AG20443 (cell line): ENCODE measurements at regions not wholly inside any gene's neighbourhood (a gene's known extent, or its start where the extent isn't known, plus 50 kb on each side); places are given as distances from the start of the nearest gene placed in this dataset.
A peak's percentile ranks its signal among the peaks of the same experiment; 100 is the strongest.

Experiments used
- DNase-seq: peaks from one replicate; pipeline ENCODE4 v3.0.0; 2012; ENCODE audit warnings: low spot score, mixed read lengths

DNA sequence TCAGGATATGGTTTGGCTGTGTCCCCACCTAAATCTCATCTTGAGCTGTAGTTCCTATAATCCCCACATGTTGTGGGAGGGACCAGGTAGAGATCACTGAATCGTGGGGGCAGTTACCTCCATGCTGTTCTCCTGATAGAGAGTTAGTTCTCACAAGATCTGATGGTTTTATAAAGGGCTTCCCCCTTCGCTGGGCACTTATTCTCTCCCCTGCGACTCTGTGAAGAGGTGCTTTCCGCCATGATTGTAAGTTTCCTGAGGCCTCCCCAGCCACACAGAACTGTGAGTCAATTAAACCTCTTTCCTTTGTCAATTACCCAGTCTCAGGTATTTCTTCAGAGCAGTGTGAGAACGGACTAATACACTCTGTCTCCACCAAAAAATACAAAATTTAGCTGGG is 291.9 kb downstream of the BCOR start:
- DNase-seq = no peak

DNA sequence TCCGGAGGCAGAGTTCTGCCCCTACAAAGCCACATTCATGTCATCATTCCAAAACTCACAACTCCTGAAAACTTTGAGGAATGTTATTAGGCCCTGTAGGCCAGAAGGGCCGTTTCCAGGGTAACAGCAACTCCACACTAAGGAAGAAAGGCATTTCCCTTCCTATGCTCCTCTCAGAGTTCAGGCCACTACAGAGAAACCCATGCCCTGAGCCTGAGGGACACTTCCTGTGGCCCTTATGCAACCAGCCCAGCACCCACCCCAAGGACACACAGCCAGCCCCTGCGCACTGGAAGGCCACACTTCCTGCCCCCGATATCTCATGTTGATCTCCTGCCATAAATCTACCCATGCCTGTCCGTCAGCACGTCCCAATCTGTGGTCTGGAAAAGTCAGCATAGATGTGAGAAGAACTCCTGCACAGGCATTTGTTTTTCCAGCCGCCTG is 289.3 kb downstream of the BCOR start:
- DNase-seq = peak; percentile 74

GRCh38 chrX:39809331-39809730 is 288.4 kb downstream of the BCOR start:
- DNase-seq = peak; percentile 27

- DNase-seq = no peak
These were observed 286.9 kb downstream of the BCOR start for GRCh38 chrX:39810901-39811300.

GRCh38 chrX:39811376-39811775 is 286.4 kb downstream of the BCOR start:
- DNase-seq = no peak

- DNase-seq = peak; percentile 62
These were observed 284.0 kb downstream of the BCOR start for GRCh38 chrX:39813631-39814277.

- peak; percentile 27 for DNase-seq
These were observed 283.4 kb downstream of the BCOR start for GRCh38 chrX:39814391-39814790.

- DNase-seq = no peak
These were observed 282.1 kb downstream of the BCOR start for GRCh38 chrX:39815631-39816030.

DNA sequence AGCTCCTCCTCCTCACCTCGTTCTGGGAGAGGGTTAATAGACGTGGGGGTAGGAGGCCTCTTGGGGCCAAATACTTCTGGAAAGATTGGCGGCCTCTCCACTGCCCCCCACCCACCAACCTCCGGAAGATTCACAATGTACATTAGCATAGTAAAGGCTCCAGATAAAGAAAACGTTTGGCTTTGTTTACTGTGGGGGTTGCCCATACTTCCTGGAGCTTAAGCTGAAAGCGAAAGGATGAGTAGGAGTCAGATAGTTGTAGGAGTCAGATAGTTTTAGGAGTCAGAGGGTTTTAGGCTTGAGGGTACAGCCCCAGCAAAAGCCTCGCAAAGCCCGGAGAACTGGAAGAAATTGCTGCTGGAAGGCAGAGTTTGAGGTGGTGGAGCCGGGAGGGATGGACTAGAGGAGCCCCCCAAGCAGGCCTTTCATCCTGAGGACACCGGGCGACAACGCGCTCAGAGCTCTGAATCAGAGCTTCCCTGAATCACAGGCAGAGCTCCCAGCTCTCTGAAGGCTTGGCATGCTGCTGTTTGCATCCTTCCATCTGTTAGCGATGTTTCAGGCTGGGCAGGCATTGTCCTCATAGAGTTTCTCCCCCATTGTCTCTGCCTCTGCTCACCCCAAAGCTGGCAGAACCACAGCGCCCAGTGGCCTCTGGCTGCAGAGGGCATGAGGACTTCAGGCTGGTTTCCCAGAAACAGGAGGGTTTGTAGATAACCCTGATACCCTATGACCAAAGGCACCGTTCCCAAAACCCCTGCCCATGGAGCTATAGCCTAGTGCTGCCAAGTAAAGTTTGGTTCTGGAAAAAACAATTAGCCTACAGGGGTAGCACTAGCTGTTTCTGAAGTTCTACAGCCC is 280.7 kb downstream of the BCOR start:
- peak; percentile 51 for DNase-seq

DNA sequence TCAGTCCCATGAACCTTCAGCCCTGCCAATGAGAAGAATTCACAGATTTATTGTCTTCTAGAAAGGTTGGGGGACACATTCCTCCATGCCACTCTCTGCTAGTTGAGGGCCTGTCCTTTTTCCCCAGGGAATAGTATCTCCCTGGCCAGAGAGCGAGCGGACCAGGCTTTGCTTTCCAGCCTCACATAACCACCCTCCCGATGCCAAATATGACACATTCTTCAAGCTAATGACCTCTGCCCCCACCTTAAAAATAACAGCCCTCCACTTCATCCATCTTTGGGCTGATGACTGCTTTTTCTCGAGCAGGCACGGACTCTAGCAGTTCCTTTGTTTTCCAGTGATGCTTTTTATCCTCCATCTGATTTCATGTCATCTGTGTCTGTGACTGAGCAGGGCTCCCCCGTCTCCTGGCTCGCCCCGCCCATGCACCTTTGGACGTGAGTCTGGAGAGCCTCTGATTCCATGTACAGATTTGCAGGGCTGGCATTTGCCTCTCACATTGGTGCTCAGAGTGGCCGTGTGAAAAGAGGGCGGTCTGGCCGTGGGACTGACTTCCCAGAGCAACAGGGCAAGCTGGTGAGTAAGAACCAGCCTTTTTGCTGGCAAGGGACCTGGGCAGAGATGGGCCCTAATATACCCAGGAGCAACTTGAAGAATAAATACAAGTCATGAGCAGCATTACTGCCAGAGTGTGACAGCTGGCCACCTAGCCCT is 279.8 kb downstream of the BCOR start:
- DNase-seq = no peak

DNA sequence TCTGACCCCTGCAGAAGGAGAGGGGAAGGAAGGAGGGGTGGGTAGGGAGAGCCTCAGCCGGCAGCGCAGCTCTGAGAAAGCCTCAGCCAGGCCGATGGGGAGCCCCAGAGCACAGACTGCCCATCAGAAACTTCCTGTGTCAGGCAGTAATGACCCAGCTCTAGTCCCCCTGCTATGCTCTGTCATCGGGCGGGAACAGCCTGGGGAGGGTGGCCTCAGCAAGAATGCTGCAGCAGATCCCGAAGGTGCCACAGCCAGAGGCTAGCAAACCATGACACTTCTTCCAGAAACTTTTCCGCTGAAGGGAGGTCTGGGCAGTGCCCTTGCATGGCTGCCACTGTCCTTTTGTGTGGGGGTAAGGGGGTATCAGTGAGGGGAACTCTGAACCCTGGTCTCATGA is 279.0 kb downstream of the BCOR start:
- DNase-seq = no peak

GRCh38 chrX:39819921-39820849 is 277.6 kb downstream of the BCOR start:
- DNase-seq = no peak

- peak; percentile 58 for DNase-seq
These were observed 276.6 kb downstream of the BCOR start for GRCh38 chrX:39820938-39821708.

GRCh38 chrX:39821709-39822095 is 276.1 kb downstream of the BCOR start:
- no peak for DNase-seq

DNA sequence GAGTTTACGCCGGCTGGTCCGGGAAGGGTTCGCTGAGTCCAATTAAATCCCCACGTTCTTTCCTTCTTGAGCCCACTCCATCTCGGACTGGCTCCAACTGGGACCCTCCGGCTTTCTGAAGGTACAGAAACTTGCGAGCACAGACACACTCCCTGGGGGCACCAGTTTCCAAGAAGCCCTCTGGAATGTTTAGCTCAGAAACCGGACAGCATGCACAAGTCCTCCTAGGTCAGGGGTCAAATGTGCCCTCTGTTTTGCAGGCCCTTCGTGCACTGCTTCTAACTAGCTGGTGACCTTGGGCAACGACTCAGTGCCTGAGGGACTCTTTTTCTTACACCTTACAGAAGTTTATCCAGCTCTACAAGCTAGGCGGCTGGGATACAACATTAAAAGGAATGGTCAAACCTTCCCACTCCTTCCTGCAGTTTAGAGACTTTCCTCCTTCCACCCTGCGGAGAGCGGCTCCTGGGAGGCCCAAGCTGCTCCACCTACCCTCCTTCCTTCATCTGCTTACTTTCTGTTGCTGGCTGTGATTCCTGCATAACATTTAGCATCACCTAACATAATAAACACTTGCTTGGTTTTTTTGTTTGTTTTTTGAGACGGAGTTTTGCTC is 275.5 kb downstream of the BCOR start:
- no peak for DNase-seq

GRCh38 chrX:39823424-39823823 is 274.3 kb downstream of the BCOR start:
- no peak for DNase-seq

- DNase-seq = no peak
These were observed 273.9 kb downstream of the BCOR start for GRCh38 chrX:39823854-39824253.

GRCh38 chrX:39826813-39827543 is 270.8 kb downstream of the BCOR start:
- no peak for DNase-seq

DNA sequence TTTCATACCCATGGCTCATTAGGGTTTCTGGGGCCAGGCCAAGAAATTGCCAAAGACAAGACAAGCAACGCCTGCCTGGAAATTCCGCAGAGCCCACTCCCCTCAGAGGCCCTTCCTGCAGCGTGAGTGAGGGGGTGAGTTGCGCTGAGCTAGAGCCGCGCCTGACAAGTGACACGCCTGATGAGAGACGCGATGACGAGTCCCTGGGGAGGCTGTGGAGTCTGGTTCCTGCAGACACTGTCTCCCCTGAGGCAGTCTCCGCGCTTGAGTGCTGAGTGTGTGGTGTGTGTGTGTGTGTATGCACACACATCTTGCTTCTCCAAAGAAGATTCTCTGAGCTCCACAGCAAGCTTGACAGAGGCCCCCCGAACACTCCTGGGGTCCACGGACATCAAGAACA is 269.8 kb downstream of the BCOR start:
- no peak for DNase-seq

DNA sequence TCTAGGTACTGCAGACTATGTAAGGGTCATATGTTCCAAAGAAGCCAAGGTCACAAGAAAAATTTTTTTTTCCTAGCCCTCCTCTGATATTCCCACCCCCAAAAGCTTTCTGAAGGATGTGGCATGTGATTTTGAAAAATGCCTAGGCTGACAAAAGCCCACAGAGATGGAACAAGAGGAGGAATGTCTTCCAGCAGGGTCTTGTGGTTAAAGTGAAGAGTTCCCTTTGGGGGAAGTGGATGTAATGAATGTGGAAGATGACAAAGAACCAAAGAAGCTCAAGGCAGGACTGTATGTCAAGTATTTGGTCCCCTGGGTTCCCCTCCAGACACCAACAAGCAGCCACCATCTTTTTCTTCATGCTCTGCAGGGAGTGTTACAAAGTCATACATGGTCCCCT is 268.8 kb downstream of the BCOR start:
- no peak for DNase-seq
